HL-60 (cell line): ENCODE measurements at regions not wholly inside any gene's neighbourhood (a gene's known extent, or its start where the extent isn't known, plus 50 kb on each side); places are given as distances from the start of the nearest gene placed in this dataset.

Experiments used
- DNase-seq, 2 experiments: peaks; one replicate each; pipeline ENCODE4 v3.0.0-alpha.2; 2010 to 2020; ENCODE audit warnings: low read depth in 1 of 2, low spot score in 1 of 2
- H3K27ac ChIP-seq: fragments of 250-450 bp; sonication (Bioruptor Pico); replicated peaks from 2 replicates; pipeline ENCODE4 v1.5.1; 2020; ENCODE audit warnings: mild to moderate bottlenecking, moderate library complexity
- H3K27me3 ChIP-seq: fragments of 250-450 bp; sonication (Bioruptor Pico); 2 replicates; pipeline ENCODE4 v1.5.1; 2021; ENCODE audit warnings: mild to moderate bottlenecking, moderate library complexity; ENCODE audit not compliant: insufficient read depth, poor library complexity, severe bottlenecking
- H3K4me3 ChIP-seq: replicated peaks from 2 replicates; pipeline ENCODE4 v1.5.1; 2011; ENCODE audit warnings: mild to moderate bottlenecking, control low read depth, low read length; ENCODE audit not compliant: insufficient read depth
- GABPA ChIP-seq: IDR thresholded peaks from 2 replicates; pipeline ENCODE4 v1.6.1; 2012; ENCODE audit warnings: low read depth
- POLR2AphosphoS5 ChIP-seq: IDR thresholded peaks from 2 replicates; pipeline ENCODE4 v1.6.1; 2012; ENCODE audit warnings: low read depth
- SPI1 ChIP-seq: IDR thresholded peaks from 2 replicates; pipeline ENCODE4 v1.6.1; 2012; ENCODE audit warnings: low read depth, mild to moderate bottlenecking, borderline replicate concordance
- TF ChIP-seq, protein P1 (sequence below): IDR thresholded peaks from one replicate; pipeline ENCODE4 v1.5.1; 2011; ENCODE audit warnings: low read length, control low read depth, inconsistent platforms; ENCODE audit not compliant: insufficient read depth
- TF ChIP-seq, protein P2 (sequence below): IDR thresholded peaks from 2 replicates; pipeline ENCODE4 v1.6.1; 2012; ENCODE audit warnings: low read depth; ENCODE audit not compliant: insufficient replicate concordance

DNA sequence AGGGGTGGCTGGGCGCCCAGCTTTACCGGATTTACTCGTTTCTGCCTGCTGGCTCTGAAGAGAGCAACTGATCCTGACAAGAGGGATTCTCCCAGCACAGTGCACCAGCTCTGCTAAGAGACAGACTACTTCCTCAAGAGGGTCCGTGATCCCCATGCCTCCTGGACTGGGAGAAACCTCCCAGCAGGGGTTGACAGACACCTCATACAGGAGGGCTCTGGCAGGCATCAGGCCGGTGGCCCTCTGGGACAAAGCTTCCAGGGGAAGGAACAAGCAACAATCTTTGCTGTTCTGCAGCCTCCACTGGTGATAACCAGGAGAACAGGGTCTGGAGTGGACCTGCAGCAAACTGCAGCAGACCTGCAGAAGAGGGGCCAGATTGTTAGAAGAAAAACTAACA lies 1192.5 kb upstream of the PRR20A start:
- H3K4me3 ChIP-seq, result no peak overlapping the region
- TF ChIP-seq, protein P1, sequence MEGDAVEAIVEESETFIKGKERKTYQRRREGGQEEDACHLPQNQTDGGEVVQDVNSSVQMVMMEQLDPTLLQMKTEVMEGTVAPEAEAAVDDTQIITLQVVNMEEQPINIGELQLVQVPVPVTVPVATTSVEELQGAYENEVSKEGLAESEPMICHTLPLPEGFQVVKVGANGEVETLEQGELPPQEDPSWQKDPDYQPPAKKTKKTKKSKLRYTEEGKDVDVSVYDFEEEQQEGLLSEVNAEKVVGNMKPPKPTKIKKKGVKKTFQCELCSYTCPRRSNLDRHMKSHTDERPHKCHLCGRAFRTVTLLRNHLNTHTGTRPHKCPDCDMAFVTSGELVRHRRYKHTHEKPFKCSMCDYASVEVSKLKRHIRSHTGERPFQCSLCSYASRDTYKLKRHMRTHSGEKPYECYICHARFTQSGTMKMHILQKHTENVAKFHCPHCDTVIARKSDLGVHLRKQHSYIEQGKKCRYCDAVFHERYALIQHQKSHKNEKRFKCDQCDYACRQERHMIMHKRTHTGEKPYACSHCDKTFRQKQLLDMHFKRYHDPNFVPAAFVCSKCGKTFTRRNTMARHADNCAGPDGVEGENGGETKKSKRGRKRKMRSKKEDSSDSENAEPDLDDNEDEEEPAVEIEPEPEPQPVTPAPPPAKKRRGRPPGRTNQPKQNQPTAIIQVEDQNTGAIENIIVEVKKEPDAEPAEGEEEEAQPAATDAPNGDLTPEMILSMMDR, result no peak
- TF ChIP-seq GABPA, result no peak
- TF ChIP-seq SPI1, result no peak
- TF ChIP-seq, protein P2, sequence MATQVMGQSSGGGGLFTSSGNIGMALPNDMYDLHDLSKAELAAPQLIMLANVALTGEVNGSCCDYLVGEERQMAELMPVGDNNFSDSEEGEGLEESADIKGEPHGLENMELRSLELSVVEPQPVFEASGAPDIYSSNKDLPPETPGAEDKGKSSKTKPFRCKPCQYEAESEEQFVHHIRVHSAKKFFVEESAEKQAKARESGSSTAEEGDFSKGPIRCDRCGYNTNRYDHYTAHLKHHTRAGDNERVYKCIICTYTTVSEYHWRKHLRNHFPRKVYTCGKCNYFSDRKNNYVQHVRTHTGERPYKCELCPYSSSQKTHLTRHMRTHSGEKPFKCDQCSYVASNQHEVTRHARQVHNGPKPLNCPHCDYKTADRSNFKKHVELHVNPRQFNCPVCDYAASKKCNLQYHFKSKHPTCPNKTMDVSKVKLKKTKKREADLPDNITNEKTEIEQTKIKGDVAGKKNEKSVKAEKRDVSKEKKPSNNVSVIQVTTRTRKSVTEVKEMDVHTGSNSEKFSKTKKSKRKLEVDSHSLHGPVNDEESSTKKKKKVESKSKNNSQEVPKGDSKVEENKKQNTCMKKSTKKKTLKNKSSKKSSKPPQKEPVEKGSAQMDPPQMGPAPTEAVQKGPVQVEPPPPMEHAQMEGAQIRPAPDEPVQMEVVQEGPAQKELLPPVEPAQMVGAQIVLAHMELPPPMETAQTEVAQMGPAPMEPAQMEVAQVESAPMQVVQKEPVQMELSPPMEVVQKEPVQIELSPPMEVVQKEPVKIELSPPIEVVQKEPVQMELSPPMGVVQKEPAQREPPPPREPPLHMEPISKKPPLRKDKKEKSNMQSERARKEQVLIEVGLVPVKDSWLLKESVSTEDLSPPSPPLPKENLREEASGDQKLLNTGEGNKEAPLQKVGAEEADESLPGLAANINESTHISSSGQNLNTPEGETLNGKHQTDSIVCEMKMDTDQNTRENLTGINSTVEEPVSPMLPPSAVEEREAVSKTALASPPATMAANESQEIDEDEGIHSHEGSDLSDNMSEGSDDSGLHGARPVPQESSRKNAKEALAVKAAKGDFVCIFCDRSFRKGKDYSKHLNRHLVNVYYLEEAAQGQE, result no peak
- no peak for TF ChIP-seq POLR2AphosphoS5
- no peak for DNase-seq
- no peak overlapping the region for H3K27ac ChIP-seq
- no peaks in the 10 kb centered on the region for H3K27me3 ChIP-seq

DNA sequence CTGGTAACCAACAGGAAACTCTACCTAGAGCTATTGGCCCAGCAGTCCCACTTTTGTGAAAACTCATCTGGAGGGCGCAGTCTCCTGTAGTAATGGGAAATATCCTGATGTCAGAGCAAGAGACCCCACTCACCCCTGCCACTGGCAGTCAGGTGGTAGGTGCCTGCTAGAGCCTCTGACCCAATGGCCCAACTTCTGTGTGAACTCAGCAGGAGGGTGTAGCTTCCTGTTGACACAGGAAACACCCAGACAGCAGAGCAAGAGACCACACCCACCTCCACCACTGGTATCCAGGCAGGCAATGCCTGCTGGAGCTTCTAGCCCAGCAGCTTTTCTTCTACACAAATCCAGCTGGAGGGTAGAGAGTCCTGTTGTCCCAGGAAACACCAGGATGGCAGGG lies 1176.8 kb upstream of the PRR20A start:
- DNase-seq, result no peak
- H3K27ac ChIP-seq, result no peak overlapping the region
- TF ChIP-seq SPI1 (no peak), POLR2AphosphoS5 (no peak), GABPA (no peak)
- TF ChIP-seq, protein P2, result no peak
- no peaks in the 10 kb centered on the region for H3K27me3 ChIP-seq
- no peak overlapping the region for H3K4me3 ChIP-seq

DNA sequence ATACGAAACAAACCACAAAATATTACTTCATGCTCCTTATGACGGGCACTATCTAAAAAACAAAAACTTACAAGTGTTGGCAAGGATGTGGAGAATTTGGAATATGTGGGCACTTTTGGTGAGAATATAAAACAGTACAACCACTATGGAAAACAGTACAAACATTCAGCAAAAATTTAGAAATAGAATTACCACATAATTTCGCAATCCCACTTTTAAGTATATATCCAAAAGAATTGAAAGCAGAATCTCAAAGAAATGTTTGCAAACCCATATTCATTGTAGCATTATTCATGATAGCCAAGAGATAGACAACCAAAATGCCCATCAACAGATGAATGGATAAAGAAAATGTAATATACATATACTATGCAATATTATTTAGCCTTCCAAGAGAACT lies 1173.7 kb upstream of the PRR20A start:
- TF ChIP-seq, protein P1, result no peak
- no peak for TF ChIP-seq POLR2AphosphoS5
- TF ChIP-seq, protein P2, result no peak
- no peak for TF ChIP-seq SPI1
- no peak for TF ChIP-seq GABPA
- no peak for DNase-seq
- Histone ChIP-seq H3K4me3 (no peak overlapping the region), H3K27me3 (no peaks in the 10 kb centered on the region), H3K27ac (no peak overlapping the region)
